CD14-positive monocyte (primary cell): ENCODE measurements at regions not wholly inside any gene's neighbourhood (a gene's known extent, or its start where the extent isn't known, plus 50 kb on each side); places are given as distances from the start of the nearest gene placed in this dataset.

Experiments
- DNase-seq, 3 donors: peaks; one replicate each; pipeline ENCODE4 v3.0.0-alpha.2; 2011 to 2022
- H2AFZ ChIP-seq: 2 replicates; pipeline ENCODE4 v1.6.0; 2012; ENCODE audit warnings: mild to moderate bottlenecking, low read depth, low read length, inconsistent platforms; ENCODE audit not compliant: insufficient read depth, poor library complexity, severe bottlenecking
- H3K27ac ChIP-seq, 2 donors: 1 replicate in 1 of 2; 2 replicates in 1 of 2; pipeline ENCODE4 v1.5.1; 2012 to 2013; ENCODE audit warnings: low read length in 2 of 2, control low read depth in 1 of 2, inconsistent platforms in 1 of 2, low read depth in 1 of 2, mild to moderate bottlenecking in 1 of 2
- H3K27me3 ChIP-seq, 2 donors: one replicate each; pipeline versions ENCODE4 v1.6.0 to v1.6.1; 2011 to 2013; ENCODE audit warnings: low read length in 2 of 2; ENCODE audit not compliant: control insufficient read depth in 2 of 2, insufficient read depth in 2 of 2
- H3K36me3 ChIP-seq, 2 donors: replicated peaks in 1 of 2; 1 replicate in 1 of 2; 2 replicates in 1 of 2; pipeline versions ENCODE4 v1.5.1 to v1.6.1; 2012 to 2013; ENCODE audit warnings: low read length in 2 of 2, control low read depth in 1 of 2, inconsistent platforms in 1 of 2, mild to moderate bottlenecking in 1 of 2; ENCODE audit not compliant: insufficient read depth in 2 of 2, control insufficient read depth in 1 of 2
- H3K4me1 ChIP-seq, 2 donors: 1 replicate in 1 of 2; 2 replicates in 1 of 2; pipeline versions ENCODE4 v1.5.1 to v1.6.1; 2012 to 2013; ENCODE audit warnings: low read length in 2 of 2, control low read depth in 1 of 2, inconsistent platforms in 1 of 2, mild to moderate bottlenecking in 1 of 2, moderate library complexity in 1 of 2; ENCODE audit not compliant: insufficient read depth in 2 of 2, control insufficient read depth in 1 of 2
- H3K4me2 ChIP-seq: replicated peaks from 2 replicates; pipeline ENCODE3; 2012; ENCODE audit warnings: low read length, moderate library complexity, mild to moderate bottlenecking; ENCODE audit not compliant: poor library complexity, severe bottlenecking; ENCODE audit errors: extremely low read depth
- H3K4me3 ChIP-seq, 3 experiments: fragments of 200-600 bp in 1 of 3; sonication (generic) in 1 of 3; replicated peaks in 1 of 3; 1 replicate in 2 of 3; 2 replicates in 1 of 3; pipeline ENCODE4 v1.5.1; 2011 to 2013; ENCODE audit warnings: low read length in 3 of 3, mild to moderate bottlenecking in 3 of 3, control low read depth in 2 of 3, low read depth in 2 of 3, inconsistent platforms in 1 of 3, moderate library complexity in 1 of 3
- H3K79me2 ChIP-seq: 2 replicates; pipeline ENCODE4 v1.6.0; 2012; ENCODE audit warnings: mild to moderate bottlenecking, control low read depth, inconsistent platforms, low read length, moderate library complexity; ENCODE audit not compliant: insufficient read depth
- H3K9ac ChIP-seq: 2 replicates; pipeline ENCODE4 v1.6.0; 2017; ENCODE audit warnings: low read length, mild to moderate bottlenecking; ENCODE audit not compliant: insufficient read depth, poor library complexity, severe bottlenecking
- H3K9me3 ChIP-seq, 2 donors: replicated peaks in 1 of 2; 1 replicate in 1 of 2; 2 replicates in 1 of 2; pipeline versions ENCODE4 v1.5.1 to v1.6.1; 2012 to 2013; ENCODE audit warnings: low read length in 2 of 2, control low read depth in 1 of 2; ENCODE audit not compliant: control insufficient read depth in 1 of 2, insufficient read depth in 1 of 2
- H4K20me1 ChIP-seq: 2 replicates; pipeline ENCODE4 v1.6.0; 2012; ENCODE audit warnings: mild to moderate bottlenecking, low read length, control low read depth, moderate library complexity; ENCODE audit not compliant: insufficient read depth
- H3K27ac Mint-ChIP-seq, 7 donors: one replicate each; pipeline ENCODE4 v1.8.0; 2020; ENCODE audit warnings: mild to moderate bottlenecking in 7 of 7, mixed read lengths in 7 of 7, moderate library complexity in 6 of 7, inconsistent platforms in 2 of 7
- H3K27me3 Mint-ChIP-seq, 3 donors: one replicate each; pipeline ENCODE4 v1.8.0; 2021 to 2022; ENCODE audit warnings: low read depth in 3 of 3, mild to moderate bottlenecking in 3 of 3, mixed read lengths in 3 of 3, moderate library complexity in 3 of 3, inconsistent platforms in 1 of 3
- H3K36me3 Mint-ChIP-seq, 2 donors: one replicate each; pipeline ENCODE4 v1.8.0; 2020; ENCODE audit warnings: mixed read lengths in 2 of 2, inconsistent platforms in 1 of 2, mild to moderate bottlenecking in 1 of 2
- H3K4me1 Mint-ChIP-seq: one replicate; pipeline ENCODE4 v1.8.0; 2020; ENCODE audit warnings: mild to moderate bottlenecking, mixed read lengths
- H3K4me3 Mint-ChIP-seq, 2 donors: one replicate each; pipeline ENCODE4 v1.8.0; 2020; ENCODE audit warnings: mild to moderate bottlenecking in 2 of 2, mixed read lengths in 2 of 2, moderate library complexity in 1 of 2
- H3K9me3 Mint-ChIP-seq, 7 donors: one replicate each; pipeline ENCODE4 v1.8.0; 2020 to 2022; ENCODE audit warnings: mixed read lengths in 7 of 7, mild to moderate bottlenecking in 6 of 7, moderate library complexity in 6 of 7, inconsistent platforms in 2 of 7
- WGBS: methylation state at CpG from one replicate; pipeline ENCODE4 v1.1.5; 2013; ENCODE audit warnings: missing lambda C conversion rate; ENCODE audit not compliant: insufficient coverage; 5-methylcytosine and 5-hydroxymethylcytosine counted together
- intact Hi-C, 2 donors: fragments of 100-400 bp; cut with micrococcal nuclease; formaldehyde crosslinking; loops; one replicate each; pipeline versions ENCODE4 v1.15.0 to v1.15.1; 2023
- TF ChIP-seq, protein P1 (sequence below): fragments of 200-600 bp; IDR thresholded peaks from one replicate; pipeline ENCODE4 v1.8.0; 2022; ENCODE audit warnings: antibody characterized with exemption, mild to moderate bottlenecking

DNA sequence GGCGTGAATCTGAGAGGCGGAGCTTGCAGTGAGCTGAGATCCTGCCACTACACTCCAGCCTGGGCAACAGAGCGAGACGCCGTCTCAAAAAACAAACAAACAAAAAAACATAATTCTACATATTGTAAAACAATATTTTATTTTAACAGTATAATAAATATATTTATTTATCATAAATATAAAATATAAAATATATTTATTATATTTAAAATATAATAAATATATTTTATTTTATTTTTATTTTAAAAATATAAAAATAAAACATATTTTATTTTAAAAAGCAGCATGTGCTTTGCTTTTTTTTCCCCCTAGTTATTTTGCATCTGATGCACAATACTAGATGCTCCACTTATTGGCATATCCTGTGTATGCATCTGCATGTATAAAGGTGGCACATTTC lies 1634.6 kb upstream of the PCDH20 start:
- TF ChIP-seq, protein P1, sequence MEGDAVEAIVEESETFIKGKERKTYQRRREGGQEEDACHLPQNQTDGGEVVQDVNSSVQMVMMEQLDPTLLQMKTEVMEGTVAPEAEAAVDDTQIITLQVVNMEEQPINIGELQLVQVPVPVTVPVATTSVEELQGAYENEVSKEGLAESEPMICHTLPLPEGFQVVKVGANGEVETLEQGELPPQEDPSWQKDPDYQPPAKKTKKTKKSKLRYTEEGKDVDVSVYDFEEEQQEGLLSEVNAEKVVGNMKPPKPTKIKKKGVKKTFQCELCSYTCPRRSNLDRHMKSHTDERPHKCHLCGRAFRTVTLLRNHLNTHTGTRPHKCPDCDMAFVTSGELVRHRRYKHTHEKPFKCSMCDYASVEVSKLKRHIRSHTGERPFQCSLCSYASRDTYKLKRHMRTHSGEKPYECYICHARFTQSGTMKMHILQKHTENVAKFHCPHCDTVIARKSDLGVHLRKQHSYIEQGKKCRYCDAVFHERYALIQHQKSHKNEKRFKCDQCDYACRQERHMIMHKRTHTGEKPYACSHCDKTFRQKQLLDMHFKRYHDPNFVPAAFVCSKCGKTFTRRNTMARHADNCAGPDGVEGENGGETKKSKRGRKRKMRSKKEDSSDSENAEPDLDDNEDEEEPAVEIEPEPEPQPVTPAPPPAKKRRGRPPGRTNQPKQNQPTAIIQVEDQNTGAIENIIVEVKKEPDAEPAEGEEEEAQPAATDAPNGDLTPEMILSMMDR, result no peak
- Histone ChIP-seq H3K9me3 (peaks cover 7 to 10% of the 10 kb centered on the region in 2 donors), H3K4me2 (no peak overlapping the region), H3K27ac (no peak overlapping the region), H3K79me2 (no peaks in the 10 kb centered on the region), H3K9ac (no peak overlapping the region), H3K4me3 (no peak overlapping the region), H2AFZ (no peak overlapping the region), H4K20me1 (no peaks in the 10 kb centered on the region), H3K27me3 (no peaks in the 10 kb centered on the region), H3K4me1 (no peaks in the 10 kb centered on the region), H3K36me3 (no peaks in the 10 kb centered on the region)
- DNase-seq, result no peak
- no CpG with 5 or more reads among the region's 5 CpGs for WGBS
- Mint-ChIP-seq H3K9me3 (peaks cover 0 to 12% (median 2%) of the 10 kb centered on the region in 7 donors), H3K27ac (no peak overlapping the region), H3K27me3 (no peaks in the 10 kb centered on the region), H3K36me3 (no peaks in the 10 kb centered on the region), H3K4me1 (no peaks in the 10 kb centered on the region), H3K4me3 (no peak overlapping the region)
- intact Hi-C loops, result no loop called here

DNA sequence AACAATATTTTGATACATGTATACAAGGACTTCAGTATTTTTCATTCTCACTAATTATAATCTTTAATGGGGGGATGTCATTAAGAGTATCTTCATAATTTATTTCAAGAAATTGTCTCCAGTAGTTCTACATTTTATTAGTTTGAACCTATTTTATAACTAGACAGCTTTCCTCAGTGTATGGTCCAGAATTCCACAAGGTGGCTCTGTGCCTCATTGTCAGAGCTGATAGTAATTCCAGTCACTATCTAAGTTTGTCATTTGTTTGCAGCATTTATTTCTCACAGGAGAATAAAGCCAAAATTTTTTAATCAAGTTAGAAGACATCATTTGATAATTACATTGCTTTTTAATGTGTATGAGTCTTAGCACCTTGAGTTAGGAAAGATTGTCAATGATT lies 1633.0 kb upstream of the PCDH20 start:
- H2AFZ ChIP-seq, result no peak overlapping the region
- Mint-ChIP-seq H3K36me3 (no peaks in the 10 kb centered on the region), H3K4me3 (no peak overlapping the region), H3K9me3 (peaks cover 0 to 7% (median under 1%) of the 10 kb centered on the region in 7 donors), H3K27ac (no peak overlapping the region), H3K27me3 (no peaks in the 10 kb centered on the region), H3K4me1 (no peaks in the 10 kb centered on the region)
- H3K4me2 ChIP-seq, result no peak overlapping the region
- no peak overlapping the region for H3K9ac ChIP-seq
- H3K27ac ChIP-seq, result no peak overlapping the region
- H3K4me3 ChIP-seq, result no peak overlapping the region
- no peaks in the 10 kb centered on the region for H4K20me1 ChIP-seq
- no peaks in the 10 kb centered on the region for H3K4me1 ChIP-seq
- intact Hi-C loops, result no loop called here
- DNase-seq, result no peak
- no peaks in the 10 kb centered on the region for H3K27me3 ChIP-seq
- H3K79me2 ChIP-seq, result no peaks in the 10 kb centered on the region
- TF ChIP-seq, protein P1, result no peak
- H3K9me3 ChIP-seq, result peaks cover 3 to 10% of the 10 kb centered on the region in 2 donors
- no peaks in the 10 kb centered on the region for H3K36me3 ChIP-seq
